ENCODE measurements at regions not wholly inside any gene's neighbourhood (a gene's known extent, or its start where the extent isn't known, plus 50 kb on each side); places are given as distances from the start of the nearest gene placed in this dataset.

- no peak for ATAC-seq
- H3K27me3 ChIP-seq (ENCODE audit: control insufficient read depth, insufficient read depth, low read length): no peaks in the 10 kb centered on the region
- no peaks in the 10 kb centered on the region for H3K36me3 ChIP-seq (ENCODE audit: control insufficient read depth, insufficient read depth, low read length)
- intact Hi-C loops (cut with micrococcal nuclease; ENCODE audit: unreplicated experiment): no loop called here
- DNase-seq (ENCODE audit: low read depth, low spot score): no peak
- no peaks in the 10 kb centered on the region for H3K9me3 ChIP-seq (ENCODE audit: control insufficient read depth, insufficient read depth, low read depth, low read length)
- POLR2A ChIA-PET: no interaction called here
- H3K4me1 ChIP-seq (ENCODE audit: control insufficient read depth, insufficient read depth, low read length): no peaks in the 10 kb centered on the region
- H3K27ac ChIP-seq (ENCODE audit: low read length): no peak overlapping the region
- no TSS peak for BruUV-seq (replicated peaks)
- CTCF ChIA-PET: no interaction called here
- in situ Hi-C loops (cut with HindIII; ENCODE audit: low pct_unique_long_range_greater_than_20kb, low sequenced_read_pairs): no loop called here
- TF ChIP-seq SIN3A (IDR thresholded peaks at IDR 0.05; ENCODE audit: borderline replicate concordance, insufficient read depth, low read depth, low read length) (no peak), TCF7L2 (IDR thresholded peaks at IDR 0.05; ENCODE audit: low read depth, low read length) (no peak), CTCF (IDR thresholded peaks at IDR 0.05) (no peak), POLR2AphosphoS5 (IDR thresholded peaks at IDR 0.05; ENCODE audit: low read depth, low read length) (no peak)
- TF ChIP-seq, protein P1, sequence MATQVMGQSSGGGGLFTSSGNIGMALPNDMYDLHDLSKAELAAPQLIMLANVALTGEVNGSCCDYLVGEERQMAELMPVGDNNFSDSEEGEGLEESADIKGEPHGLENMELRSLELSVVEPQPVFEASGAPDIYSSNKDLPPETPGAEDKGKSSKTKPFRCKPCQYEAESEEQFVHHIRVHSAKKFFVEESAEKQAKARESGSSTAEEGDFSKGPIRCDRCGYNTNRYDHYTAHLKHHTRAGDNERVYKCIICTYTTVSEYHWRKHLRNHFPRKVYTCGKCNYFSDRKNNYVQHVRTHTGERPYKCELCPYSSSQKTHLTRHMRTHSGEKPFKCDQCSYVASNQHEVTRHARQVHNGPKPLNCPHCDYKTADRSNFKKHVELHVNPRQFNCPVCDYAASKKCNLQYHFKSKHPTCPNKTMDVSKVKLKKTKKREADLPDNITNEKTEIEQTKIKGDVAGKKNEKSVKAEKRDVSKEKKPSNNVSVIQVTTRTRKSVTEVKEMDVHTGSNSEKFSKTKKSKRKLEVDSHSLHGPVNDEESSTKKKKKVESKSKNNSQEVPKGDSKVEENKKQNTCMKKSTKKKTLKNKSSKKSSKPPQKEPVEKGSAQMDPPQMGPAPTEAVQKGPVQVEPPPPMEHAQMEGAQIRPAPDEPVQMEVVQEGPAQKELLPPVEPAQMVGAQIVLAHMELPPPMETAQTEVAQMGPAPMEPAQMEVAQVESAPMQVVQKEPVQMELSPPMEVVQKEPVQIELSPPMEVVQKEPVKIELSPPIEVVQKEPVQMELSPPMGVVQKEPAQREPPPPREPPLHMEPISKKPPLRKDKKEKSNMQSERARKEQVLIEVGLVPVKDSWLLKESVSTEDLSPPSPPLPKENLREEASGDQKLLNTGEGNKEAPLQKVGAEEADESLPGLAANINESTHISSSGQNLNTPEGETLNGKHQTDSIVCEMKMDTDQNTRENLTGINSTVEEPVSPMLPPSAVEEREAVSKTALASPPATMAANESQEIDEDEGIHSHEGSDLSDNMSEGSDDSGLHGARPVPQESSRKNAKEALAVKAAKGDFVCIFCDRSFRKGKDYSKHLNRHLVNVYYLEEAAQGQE (IDR thresholded peaks at IDR 0.05; ENCODE audit: insufficient read depth in 1 of 2, low read depth in 2 of 2, low read length in 1 of 2): no peak
- no peak overlapping the region for H3K4me3 ChIP-seq (ENCODE audit: low read depth in 2 of 2, low read length in 2 of 2)
These were observed 614.1 kb downstream of the NUF2 start for GRCh38 chr1:163935738-163936374.

- ATAC-seq (no peak), DNase-seq (ENCODE audit: low read depth, low spot score) (no peak)
- POLR2A ChIA-PET: no interaction called here
- H3K4me1 ChIP-seq (ENCODE audit: control insufficient read depth, insufficient read depth, low read length): no peaks in the 10 kb centered on the region
- no peaks in the 10 kb centered on the region for H3K36me3 ChIP-seq (ENCODE audit: control insufficient read depth, insufficient read depth, low read length)
- intact Hi-C loops (cut with micrococcal nuclease; ENCODE audit: unreplicated experiment) (no loop called here), in situ Hi-C loops (cut with HindIII; ENCODE audit: low pct_unique_long_range_greater_than_20kb, low sequenced_read_pairs) (no loop called here)
- CTCF ChIA-PET: no interaction called here
- H3K27ac ChIP-seq (ENCODE audit: low read length): no peak overlapping the region
- no peaks in the 10 kb centered on the region for H3K27me3 ChIP-seq (ENCODE audit: control insufficient read depth, insufficient read depth, low read length)
- no peaks in the 10 kb centered on the region; the same call in 1 of the 2 replicates for H3K9me3 ChIP-seq (ENCODE audit: control insufficient read depth, insufficient read depth, low read depth, low read length)
- H3K4me3 ChIP-seq (ENCODE audit: low read depth in 2 of 2, low read length in 2 of 2): no peak overlapping the region
- BruUV-seq (replicated peaks): no TSS peak
- TF ChIP-seq TCF7L2 (IDR thresholded peaks at IDR 0.05; ENCODE audit: low read depth, low read length) (no peak), SIN3A (IDR thresholded peaks at IDR 0.05; ENCODE audit: borderline replicate concordance, insufficient read depth, low read depth, low read length) (no peak), POLR2AphosphoS5 (IDR thresholded peaks at IDR 0.05; ENCODE audit: low read depth, low read length) (no peak), CTCF (IDR thresholded peaks at IDR 0.05) (no peak)
- TF ChIP-seq, protein P1 (IDR thresholded peaks at IDR 0.05; ENCODE audit: insufficient read depth in 1 of 2, low read depth in 2 of 2, low read length in 1 of 2): no peak
These were observed 599.4 kb upstream of the PBX1 start for GRCh38 chr1:163959622-163960021.
